ENCODE measurements at regions not wholly inside any gene's neighbourhood (a gene's known extent, or its start where the extent isn't known, plus 50 kb on each side); places are given as distances from the start of the nearest gene placed in this dataset.

GRCh38 chr12:107331912-107332311 lies 238.6 kb upstream of the CRY1 start:
- ChIA-PET POLR2A (ENCODE audit: partially characterized antibody) (interaction anchor here (0.8 to 1.2 kb wide), 2 partner anchors 8 to 9 kb away, joined by 3 read pairs; no protein-coding TSS in a partner anchor), CTCF (ENCODE audit: partially characterized antibody) (interaction anchor here (0.6 to 1.2 kb wide), 9 partner anchors 9 to 276 kb away, joined by 3 to 4 read pairs (median 3); no protein-coding TSS in a partner anchor)
- Histone ChIP-seq H3K27me3 (replicated peaks in 1 of 4; ENCODE audit: control insufficient read depth in 3 of 4, extremely low read depth in 1 of 4, insufficient read depth in 3 of 4, low read length in 3 of 4) (no peaks in the 10 kb centered on the region), H3K18ac (ENCODE audit: extremely low read depth, low read length) (no peak overlapping the region), H2BK15ac (ENCODE audit: low read length) (no peak overlapping the region), H3K79me2 (ENCODE audit: control insufficient read depth in 1 of 2, insufficient read depth in 2 of 2, low read length in 2 of 2) (no peaks in the 10 kb centered on the region), H2BK12ac (ENCODE audit: low read depth, low read length) (no peak overlapping the region), H4K5ac (ENCODE audit: insufficient read length, low read depth, low read length) (no peak overlapping the region), H3K23ac (ENCODE audit: insufficient read length) (no peak overlapping the region), H4K20me1 (replicated peaks in 1 of 2; ENCODE audit: control insufficient read depth in 1 of 2, insufficient read depth in 2 of 2, low read length in 2 of 2) (peaks cover 0 to 1% of the 10 kb centered on the region in 2 experiments), H3K4me1 (replicated peaks in 1 of 4; ENCODE audit: control insufficient read depth in 3 of 4, insufficient read depth in 4 of 4, low read length in 3 of 4) (peaks cover 0 to 8% (median 5%) of the 10 kb centered on the region in 4 experiments; a peak in 6 of 7 replicates), H3K56ac (replicated peaks; ENCODE audit: insufficient read length, low read depth, low read length) (no peak overlapping the region), H2BK5ac (ENCODE audit: low read depth, low read length) (no peak overlapping the region), H3K9ac (replicated peaks in 1 of 4; ENCODE audit: extremely low read depth in 1 of 4, low read depth in 3 of 4, low read length in 3 of 4) (no peak overlapping the region), H2AK5ac (ENCODE audit: low read depth, low read length) (no peak overlapping the region), H2BK120ac (replicated peaks; ENCODE audit: low read depth, low read length) (no peak overlapping the region), H3K23me2 (ENCODE audit: low read depth, low read length) (no peaks in the 10 kb centered on the region), H2AFZ (ENCODE audit: low read length) (no peak overlapping the region), H3K79me1 (ENCODE audit: low read depth, low read length) (no peaks in the 10 kb centered on the region; the same call in none of the 2 replicates), H3K4ac (replicated peaks; ENCODE audit: insufficient read length, low read depth, low read length) (no peak overlapping the region), H4K8ac (ENCODE audit: extremely low read depth, insufficient read depth, low read length) (no peak overlapping the region), H3K14ac (ENCODE audit: insufficient read length) (no peak overlapping the region), H3K4me3 (ENCODE audit: extremely low read depth in 1 of 4, insufficient read depth in 2 of 4, low read depth in 3 of 4, low read length in 4 of 4) (no peak overlapping the region), H3K9me3 (ENCODE audit: insufficient read depth in 2 of 2, low read depth in 1 of 2, low read length in 1 of 2) (no peaks in the 10 kb centered on the region), H3K36me3 (ENCODE audit: control insufficient read depth in 2 of 4, insufficient read depth in 4 of 4, low read length in 3 of 4) (no peaks in the 10 kb centered on the region), H3K27ac (ENCODE audit: low read depth, low read length) (no peak overlapping the region), H3K4me2 (ENCODE audit: insufficient read depth in 1 of 2, low read depth in 2 of 2, low read length in 2 of 2) (no peak overlapping the region), H4K91ac (replicated peaks; ENCODE audit: insufficient read length, low read length) (no peak overlapping the region), H2BK20ac (ENCODE audit: low read length) (no peak overlapping the region)
- FAIRE-seq (no peak), DNase-seq (ENCODE audit: low read depth in 1 of 2, low spot score in 2 of 2) (no peak)
- 80% methylated on average over 9 of the region's 11 CpGs; no CpG with 5 or more reads in 1 of the 2 experiments for WGBS, 2 experiments (ENCODE audit: extremely low coverage in 1 of 2, insufficient coverage in 1 of 2, insufficient read length in 1 of 2, insufficient replicate concordance in 2 of 2, low coverage in 1 of 2, low lambda C conversion rate in 2 of 2, missing lambda C conversion rate in 1 of 2)
- TF ChIP-seq MAX (IDR thresholded peaks at IDR 0.05) (peak; percentile 18; the same call in 1 of the 2 replicates), SIRT6 (IDR thresholded peaks at IDR 0.05; ENCODE audit: low read length) (no peak)

Data from H1 (cell line).